SU-DHL-6 (cell line): ENCODE measurements at regions not wholly inside any gene's neighbourhood (a gene's known extent, or its start where the extent isn't known, plus 50 kb on each side); places are given as distances from the start of the nearest gene placed in this dataset.

Experiments
- CTCF ChIP-seq: fragments of 200-600 bp; sonication (generic); IDR thresholded peaks from one replicate; pipeline ENCODE4 v1.5.1; 2017; ENCODE audit warnings: antibody characterized with exemption, mild to moderate bottlenecking, low read length, moderate library complexity; ENCODE audit not compliant: insufficient read depth, poor library complexity, severe bottlenecking
- EZH2phosphoT487 ChIP-seq: fragments of 200-600 bp; sonication (generic), shearing (Covaris generic); conservative IDR thresholded peaks from 2 replicates; pipeline ENCODE4 v1.6.1; 2018; ENCODE audit warnings: mild to moderate bottlenecking, antibody characterized with exemption, low read length, moderate library complexity, mixed read lengths

DNA sequence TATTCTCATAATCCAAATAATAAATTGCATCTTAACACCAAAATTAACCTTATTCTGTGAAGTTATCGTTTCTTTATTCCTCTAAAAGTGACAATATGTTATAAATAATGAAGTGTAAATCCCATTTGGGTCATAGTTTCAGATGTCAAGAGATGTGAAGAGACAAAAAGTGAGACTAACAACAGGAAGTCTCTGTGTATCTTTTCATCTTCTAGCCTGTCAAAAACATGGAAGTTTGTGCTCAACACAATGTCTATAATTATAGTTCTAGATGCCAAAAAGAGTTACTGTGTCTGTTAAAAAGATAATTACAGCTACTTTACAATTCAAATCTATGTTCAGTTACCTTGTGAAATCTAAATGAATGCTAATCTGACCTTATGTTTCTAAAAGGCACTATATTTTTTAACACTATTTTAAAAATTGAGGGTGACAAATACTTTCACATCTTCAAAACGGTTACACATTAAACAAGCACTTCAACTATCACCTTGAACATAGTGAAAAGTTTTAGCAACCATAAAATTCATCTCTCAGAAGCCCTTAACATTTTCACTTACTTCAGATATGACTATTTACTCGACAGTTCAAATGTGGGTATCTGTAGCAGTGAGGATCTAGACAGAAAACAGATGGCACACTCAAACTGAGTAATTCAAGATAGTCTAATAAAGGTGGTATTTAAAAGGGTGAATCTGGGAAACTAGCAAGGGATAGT lies 509.8 kb downstream of the ARAP2 start:
- TF ChIP-seq CTCF, result no peak
- TF ChIP-seq EZH2phosphoT487, result no peak
